ENCODE measurements at regions not wholly inside any gene's neighbourhood (a gene's known extent, or its start where the extent isn't known, plus 50 kb on each side); places are given as distances from the start of the nearest gene placed in this dataset.

DNA sequence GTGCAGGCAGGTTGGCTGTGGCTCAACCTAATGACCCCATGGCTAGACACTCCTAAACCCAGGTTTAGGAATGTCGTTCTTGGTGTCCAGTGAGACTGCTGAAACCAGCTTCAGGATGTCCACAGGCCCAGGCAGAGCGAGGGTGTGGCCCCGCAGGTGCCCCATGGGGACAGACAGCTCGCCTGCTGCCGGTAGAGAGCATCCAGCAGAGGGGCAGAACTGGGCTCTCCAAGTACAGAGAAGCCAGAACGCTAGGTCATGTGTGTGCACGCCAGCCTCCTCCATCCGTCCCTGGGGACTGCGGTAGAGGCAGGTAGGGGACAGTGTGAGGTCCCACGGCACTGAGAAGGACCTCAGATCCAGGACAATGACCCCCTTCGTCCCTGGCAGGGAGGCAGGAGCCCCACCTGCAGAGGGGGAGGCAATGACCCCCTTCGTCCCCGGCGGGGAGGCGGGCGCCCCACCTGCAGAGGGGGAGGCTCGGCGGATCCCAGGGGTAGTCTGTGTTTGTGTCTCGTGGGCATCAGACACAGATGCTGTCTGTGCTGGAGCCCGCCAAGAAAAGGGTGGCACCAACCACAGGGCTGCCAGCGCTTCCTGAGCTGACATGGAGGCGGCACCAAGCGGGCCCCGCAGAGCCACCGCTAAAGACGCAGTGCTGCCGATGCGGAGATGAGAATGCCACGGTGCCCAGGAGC, 118.4 kb downstream of the FAM53A start:
- TF ChIP-seq GATA2 (IDR thresholded peaks at IDR 0.05; ENCODE audit: low read depth, low read length) (no peak), GATA3 (IDR thresholded peaks at IDR 0.05; ENCODE audit: low read depth, low read length) (no peak)

All from SH-SY5Y (cell line).